Right lobe of liver (tissue), 4 donors: ENCODE measurements at regions not wholly inside any gene's neighbourhood (a gene's known extent, or its start where the extent isn't known, plus 50 kb on each side); places are given as distances from the start of the nearest gene placed in this dataset.

Experiments used
- POLR2A ChIP-seq: fragments of 450-650 bp; IDR thresholded peaks from one replicate; pipeline ENCODE4 v1.6.1; 2017; ENCODE audit warnings: antibody characterized with exemption, mild to moderate bottlenecking
- TF ChIP-seq, protein P1 (sequence below), 4 donors: fragments of 200-600 bp in 3 of 4; fragments of 450-650 bp in 1 of 4; IDR thresholded peaks; one replicate each; pipeline versions ENCODE4 v1.5.1 to v1.8.0; 2016 to 2022; ENCODE audit warnings: antibody characterized with exemption in 4 of 4, mild to moderate bottlenecking in 2 of 4
- donor health status: DM: no; HTN: no; CAD: no.
- donor health status: DM: no; HTN: no; CAD: no.
- donor health status: DM: no; HTN: yes; CAD: no.

DNA sequence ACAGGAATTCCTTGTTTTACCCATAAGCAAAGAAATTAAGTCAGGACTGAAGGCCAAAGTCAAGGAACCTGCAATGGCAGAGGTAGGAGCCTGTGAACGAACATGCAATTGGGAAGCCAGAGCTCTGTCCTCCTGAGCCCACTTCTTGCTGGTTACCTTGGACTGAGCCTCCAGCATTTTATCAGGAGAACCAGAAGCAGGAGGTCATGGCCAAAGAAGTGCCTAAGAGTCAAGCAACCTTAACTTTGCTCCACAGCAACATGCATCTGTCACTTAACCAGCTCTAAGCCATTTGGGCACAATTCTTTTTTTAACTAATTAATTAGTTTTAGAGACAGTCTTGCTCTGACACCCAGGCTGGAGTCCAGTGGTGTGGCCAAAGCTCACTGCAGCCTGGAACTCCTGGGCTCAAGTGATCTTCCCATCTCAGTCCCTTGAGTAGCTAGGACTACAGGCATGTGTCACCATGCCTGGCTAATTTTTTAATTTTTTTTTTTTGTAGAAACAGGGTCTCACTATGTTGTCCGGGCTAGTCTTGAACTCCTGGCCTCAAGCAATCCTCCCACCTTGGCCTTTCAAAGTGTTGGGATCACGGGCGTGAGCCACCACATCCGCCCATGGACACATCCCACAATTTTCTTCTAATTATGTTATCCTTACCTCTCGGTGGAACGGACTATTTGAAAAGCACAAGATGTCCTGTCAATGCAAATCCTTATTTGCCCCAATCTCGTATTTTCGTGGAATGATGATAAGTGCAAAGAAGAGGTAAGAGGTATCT is 334.2 kb downstream of the CD83 start:
- TF ChIP-seq, protein P1, sequence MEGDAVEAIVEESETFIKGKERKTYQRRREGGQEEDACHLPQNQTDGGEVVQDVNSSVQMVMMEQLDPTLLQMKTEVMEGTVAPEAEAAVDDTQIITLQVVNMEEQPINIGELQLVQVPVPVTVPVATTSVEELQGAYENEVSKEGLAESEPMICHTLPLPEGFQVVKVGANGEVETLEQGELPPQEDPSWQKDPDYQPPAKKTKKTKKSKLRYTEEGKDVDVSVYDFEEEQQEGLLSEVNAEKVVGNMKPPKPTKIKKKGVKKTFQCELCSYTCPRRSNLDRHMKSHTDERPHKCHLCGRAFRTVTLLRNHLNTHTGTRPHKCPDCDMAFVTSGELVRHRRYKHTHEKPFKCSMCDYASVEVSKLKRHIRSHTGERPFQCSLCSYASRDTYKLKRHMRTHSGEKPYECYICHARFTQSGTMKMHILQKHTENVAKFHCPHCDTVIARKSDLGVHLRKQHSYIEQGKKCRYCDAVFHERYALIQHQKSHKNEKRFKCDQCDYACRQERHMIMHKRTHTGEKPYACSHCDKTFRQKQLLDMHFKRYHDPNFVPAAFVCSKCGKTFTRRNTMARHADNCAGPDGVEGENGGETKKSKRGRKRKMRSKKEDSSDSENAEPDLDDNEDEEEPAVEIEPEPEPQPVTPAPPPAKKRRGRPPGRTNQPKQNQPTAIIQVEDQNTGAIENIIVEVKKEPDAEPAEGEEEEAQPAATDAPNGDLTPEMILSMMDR (IDR thresholded peaks at IDR 0.05) = no peak
- TF ChIP-seq POLR2A = no peak
